ENCODE measurements at regions not wholly inside any gene's neighbourhood (a gene's known extent, or its start where the extent isn't known, plus 50 kb on each side); places are given as distances from the start of the nearest gene placed in this dataset.

- no peak for DNase-seq
These were observed 50.5 kb upstream of the ZNF438 start for GRCh38 chr10:31081937-31082840.

GRCh38 chr10:31083765-31084184 lies 52.1 kb upstream of the ZNF438 start:
- DNase-seq, result peak; percentile 66

GRCh38 chr10:31087011-31087410 lies 55.3 kb upstream of the ZNF438 start:
- DNase-seq, result no peak

GRCh38 chr10:31087851-31088250 lies 56.2 kb upstream of the ZNF438 start:
- no peak for DNase-seq

GRCh38 chr10:31090894-31091607 lies 59.4 kb upstream of the ZNF438 start:
- peak; percentile 2 for DNase-seq

- no peak for DNase-seq
These were observed 64.3 kb upstream of the ZNF438 start for GRCh38 chr10:31095677-31096560.

- DNase-seq, result no peak
These were observed 66.4 kb upstream of the ZNF438 start for GRCh38 chr10:31098046-31098445.

GRCh38 chr10:31099094-31099493 lies 67.4 kb upstream of the ZNF438 start:
- DNase-seq, result no peak

- DNase-seq, result no peak
These were observed 68.0 kb upstream of the ZNF438 start for GRCh38 chr10:31099664-31100063.

- DNase-seq, result no peak
These were observed 68.5 kb upstream of the ZNF438 start for GRCh38 chr10:31100115-31100601.

GRCh38 chr10:31100662-31101061 lies 69.0 kb upstream of the ZNF438 start:
- DNase-seq, result no peak

- DNase-seq, result peak; percentile 20
These were observed 69.5 kb upstream of the ZNF438 start for GRCh38 chr10:31101123-31101522.

GRCh38 chr10:31102421-31102820 lies 70.8 kb upstream of the ZNF438 start:
- DNase-seq, result no peak

GRCh38 chr10:31103112-31103511 lies 71.4 kb upstream of the ZNF438 start:
- DNase-seq, result no peak

GRCh38 chr10:31112961-31113360 lies 81.3 kb upstream of the ZNF438 start:
- DNase-seq, result no peak

- no peak for DNase-seq
These were observed 84.6 kb upstream of the ZNF438 start for GRCh38 chr10:31116226-31116625.

- no peak for DNase-seq
These were observed 86.9 kb upstream of the ZNF438 start for GRCh38 chr10:31118556-31118955.

- no peak for DNase-seq
These were observed 88.7 kb upstream of the ZNF438 start for GRCh38 chr10:31120392-31120791.

GRCh38 chr10:31120961-31121685 lies 89.5 kb upstream of the ZNF438 start:
- no peak for DNase-seq

- no peak for DNase-seq
These were observed 90.3 kb upstream of the ZNF438 start for GRCh38 chr10:31121757-31122577.

- no peak for DNase-seq
These were observed 92.3 kb upstream of the ZNF438 start for GRCh38 chr10:31123946-31124345.
